OCI-LY3 (cell line): ENCODE measurements at regions not wholly inside any gene's neighbourhood (a gene's known extent, or its start where the extent isn't known, plus 50 kb on each side); places are given as distances from the start of the nearest gene placed in this dataset.

Experiments
- CTCF ChIP-seq: fragments of 200-600, 300-600 bp; sonication (generic); IDR thresholded peaks from 2 replicates; pipeline ENCODE4 v1.5.1; 2014; ENCODE audit warnings: antibody characterized with exemption, low read length, low read depth
- EZH2phosphoT487 ChIP-seq: fragments of 200-600 bp; shearing (Covaris generic); IDR thresholded peaks from 2 replicates; pipeline ENCODE4 v1.6.1; 2018; ENCODE audit warnings: antibody characterized with exemption, mixed run types, low read depth

- TF ChIP-seq CTCF, result no peak
- TF ChIP-seq EZH2phosphoT487, result no peak
These were observed 91.5 kb upstream of the ZNF236 start for GRCh38 chr18:76730901-76731300.
